SK-N-SH treated with all-trans-retinoic acid at 6 μM for 48 hours (cell line): ENCODE measurements at regions not wholly inside any gene's neighbourhood (a gene's known extent, or its start where the extent isn't known, plus 50 kb on each side); places are given as distances from the start of the nearest gene placed in this dataset.

Experiments
- ATAC-seq: fragments of 200-7000 bp; cut with Tn5 transposase; 3 replicates; pipeline ENCODE4 v1.9.1; 2020; ENCODE audit warnings: mild to moderate bottlenecking, moderate library complexity
- ARNTL ChIP-seq: fragments of 450-650 bp; formaldehyde crosslinking; IDR thresholded peaks from 2 replicates; pipeline ENCODE4 v1.5.0; 2020; ENCODE audit warnings: low read depth, mild to moderate bottlenecking, moderate library complexity, borderline replicate concordance
- BACH2 ChIP-seq: fragments of 250-450 bp; sonication (Bioruptor Pico); IDR thresholded peaks from 2 replicates; pipeline ENCODE4 v1.9.0; 2021; ENCODE audit warnings: mild to moderate bottlenecking, borderline replicate concordance
- CREB5 ChIP-seq: fragments of 250-450 bp; sonication (Bioruptor Pico); IDR thresholded peaks from 2 replicates; pipeline ENCODE4 v1.5.1; 2020; ENCODE audit warnings: low read depth, mild to moderate bottlenecking, moderate library complexity
- CSDC2 ChIP-seq: fragments of 250-450 bp; sonication (Bioruptor Pico); IDR thresholded peaks from 2 replicates; pipeline ENCODE4 v1.5.0; 2020; ENCODE audit warnings: mild to moderate bottlenecking, moderate library complexity
- CSRNP3 ChIP-seq: fragments of 250-450 bp; sonication (Bioruptor Pico); IDR thresholded peaks from 2 replicates; pipeline ENCODE4 v1.5.1; 2021; ENCODE audit warnings: mild to moderate bottlenecking, moderate library complexity
- ESRRG ChIP-seq: fragments of 250-450 bp; sonication (Bioruptor Pico); IDR thresholded peaks from 2 replicates; pipeline ENCODE4 v1.6.1; 2021; ENCODE audit warnings: mild to moderate bottlenecking
- ISL1 ChIP-seq: fragments of 250-450 bp; sonication (Bioruptor Pico); IDR thresholded peaks from 2 replicates; pipeline ENCODE4 v2.1.2; 2022; ENCODE audit warnings: mild to moderate bottlenecking, moderate library complexity
- OSR1 ChIP-seq: fragments of 250-450 bp; sonication (Bioruptor Pico); IDR thresholded peaks from 2 replicates; pipeline ENCODE4 v1.8.0; 2022; ENCODE audit warnings: moderate library complexity, mild to moderate bottlenecking, inconsistent platforms
- PATZ1 ChIP-seq: fragments of 250-450 bp; sonication (Bioruptor Pico); IDR thresholded peaks from 2 replicates; pipeline ENCODE4 v1.8.0; 2020; ENCODE audit warnings: mild to moderate bottlenecking, moderate library complexity, borderline replicate concordance
- PPARA ChIP-seq: fragments of 250-450 bp; sonication (Bioruptor Pico); IDR thresholded peaks from 2 replicates; pipeline ENCODE4 v1.5.0; 2020; ENCODE audit warnings: mild to moderate bottlenecking, borderline replicate concordance
- RARB ChIP-seq: fragments of 250-450 bp; sonication (Bioruptor Pico); IDR thresholded peaks from 2 replicates; pipeline ENCODE4 v1.8.0; 2021; ENCODE audit warnings: mild to moderate bottlenecking, moderate library complexity
- SNAI2 ChIP-seq: fragments of 250-450 bp; sonication (Bioruptor Pico); IDR thresholded peaks from 2 replicates; pipeline ENCODE4 v1.5.0; 2020; ENCODE audit warnings: mild to moderate bottlenecking, moderate library complexity
- TCF4 ChIP-seq: fragments of 250-450 bp; sonication (Bioruptor Pico); IDR thresholded peaks from 2 replicates; pipeline ENCODE4 v1.8.0; 2021; ENCODE audit warnings: mild to moderate bottlenecking, moderate library complexity, borderline replicate concordance
- TOX ChIP-seq: fragments of 250-450 bp; sonication (Bioruptor Pico); IDR thresholded peaks from 2 replicates; pipeline ENCODE4 v1.8.0; 2021; ENCODE audit warnings: mild to moderate bottlenecking, moderate library complexity, borderline replicate concordance
- TSHZ2 ChIP-seq: fragments of 250-450 bp; sonication (Bioruptor Pico); IDR thresholded peaks from 2 replicates; pipeline ENCODE4 v1.5.0; 2020; ENCODE audit warnings: mild to moderate bottlenecking, moderate library complexity
- ZC3H10 ChIP-seq: fragments of 250-450 bp; sonication (Bioruptor Pico); IDR thresholded peaks from 2 replicates; pipeline ENCODE4 v1.5.1; 2021; ENCODE audit warnings: mild to moderate bottlenecking, moderate library complexity
- ZFP3 ChIP-seq: fragments of 250-450 bp; sonication (Bioruptor Pico); IDR thresholded peaks from 2 replicates; pipeline ENCODE4 v1.5.0; 2020; ENCODE audit warnings: mild to moderate bottlenecking, moderate library complexity
- ZFP30 ChIP-seq: fragments of 450-650 bp; formaldehyde crosslinking; IDR thresholded peaks from 2 replicates; pipeline ENCODE4 v1.5.0; 2022; ENCODE audit warnings: mild to moderate bottlenecking, moderate library complexity
- ZNF565 ChIP-seq: fragments of 450-650 bp; formaldehyde crosslinking; conservative IDR thresholded peaks from 2 replicates; pipeline ENCODE4 v1.5.0; 2020; ENCODE audit warnings: low read depth, mild to moderate bottlenecking, moderate library complexity
- ZNF70 ChIP-seq: fragments of 450-650 bp; formaldehyde crosslinking; IDR thresholded peaks from 2 replicates; pipeline ENCODE4 v1.5.0; 2020; ENCODE audit warnings: mild to moderate bottlenecking, moderate library complexity
- ZNF8 ChIP-seq: fragments of 450-650 bp; formaldehyde crosslinking; IDR thresholded peaks from 2 replicates; pipeline ENCODE4 v1.5.0; 2020; ENCODE audit warnings: mild to moderate bottlenecking, moderate library complexity

GRCh38 chr4:122980860-122981259 is 58.5 kb upstream of the NUDT6 start (continued):
- TF ChIP-seq PATZ1 (CRISPR knock-in tag) (no peak), ARNTL (CRISPR knock-in tag) (no peak), ZFP30 (no peak), ZNF565 (no peak), BACH2 (CRISPR knock-in tag) (no peak), TCF4 (CRISPR knock-in tag) (no peak), RARB (CRISPR knock-in tag) (no peak), CSRNP3 (CRISPR knock-in tag) (no peak), ESRRG (CRISPR knock-in tag) (no peak), PPARA (CRISPR knock-in tag) (no peak), TOX (CRISPR knock-in tag) (no peak)

- no peak for ATAC-seq
- no peak for TF ChIP-seq SNAI2
These were observed 66.3 kb upstream of the NUDT6 start for GRCh38 chr4:122988696-122989095.

- TF ChIP-seq RARB (CRISPR knock-in tag) (no peak), ARNTL (CRISPR knock-in tag) (no peak), BACH2 (CRISPR knock-in tag) (no peak), ZFP3 (CRISPR knock-in tag) (no peak), ZFP30 (no peak), ZNF8 (CRISPR knock-in tag) (no peak), CSRNP3 (CRISPR knock-in tag) (no peak), TCF4 (CRISPR knock-in tag) (no peak), PPARA (CRISPR knock-in tag) (no peak)
- no peak for ATAC-seq
These were observed 68.5 kb upstream of the NUDT6 start for GRCh38 chr4:122990891-122991290.

GRCh38 chr4:122992057-122992456 is 69.7 kb upstream of the NUDT6 start:
- no peak for ATAC-seq
- TF ChIP-seq TOX (CRISPR knock-in tag) = no peak
- TF ChIP-seq RARB (CRISPR knock-in tag) = no peak
- TF ChIP-seq ISL1 (CRISPR knock-in tag) = no peak
- no peak for TF ChIP-seq ESRRG (CRISPR knock-in tag)
- TF ChIP-seq CSRNP3 (CRISPR knock-in tag) = no peak
- TF ChIP-seq PATZ1 (CRISPR knock-in tag) = no peak
- TF ChIP-seq ZNF565 = no peak
- no peak for TF ChIP-seq ZNF8 (CRISPR knock-in tag)
- no peak for TF ChIP-seq CREB5 (CRISPR knock-in tag)
- no peak for TF ChIP-seq ZC3H10 (CRISPR knock-in tag)
- no peak for TF ChIP-seq CSDC2 (CRISPR knock-in tag)
- no peak for TF ChIP-seq OSR1
- no peak for TF ChIP-seq ARNTL (CRISPR knock-in tag)
- TF ChIP-seq TSHZ2 (CRISPR knock-in tag) = no peak
- TF ChIP-seq ZNF70 = no peak
- TF ChIP-seq ZFP3 (CRISPR knock-in tag) = no peak
